ENCODE measurements at regions not wholly inside any gene's neighbourhood (a gene's known extent, or its start where the extent isn't known, plus 50 kb on each side); places are given as distances from the start of the nearest gene placed in this dataset.

DNA sequence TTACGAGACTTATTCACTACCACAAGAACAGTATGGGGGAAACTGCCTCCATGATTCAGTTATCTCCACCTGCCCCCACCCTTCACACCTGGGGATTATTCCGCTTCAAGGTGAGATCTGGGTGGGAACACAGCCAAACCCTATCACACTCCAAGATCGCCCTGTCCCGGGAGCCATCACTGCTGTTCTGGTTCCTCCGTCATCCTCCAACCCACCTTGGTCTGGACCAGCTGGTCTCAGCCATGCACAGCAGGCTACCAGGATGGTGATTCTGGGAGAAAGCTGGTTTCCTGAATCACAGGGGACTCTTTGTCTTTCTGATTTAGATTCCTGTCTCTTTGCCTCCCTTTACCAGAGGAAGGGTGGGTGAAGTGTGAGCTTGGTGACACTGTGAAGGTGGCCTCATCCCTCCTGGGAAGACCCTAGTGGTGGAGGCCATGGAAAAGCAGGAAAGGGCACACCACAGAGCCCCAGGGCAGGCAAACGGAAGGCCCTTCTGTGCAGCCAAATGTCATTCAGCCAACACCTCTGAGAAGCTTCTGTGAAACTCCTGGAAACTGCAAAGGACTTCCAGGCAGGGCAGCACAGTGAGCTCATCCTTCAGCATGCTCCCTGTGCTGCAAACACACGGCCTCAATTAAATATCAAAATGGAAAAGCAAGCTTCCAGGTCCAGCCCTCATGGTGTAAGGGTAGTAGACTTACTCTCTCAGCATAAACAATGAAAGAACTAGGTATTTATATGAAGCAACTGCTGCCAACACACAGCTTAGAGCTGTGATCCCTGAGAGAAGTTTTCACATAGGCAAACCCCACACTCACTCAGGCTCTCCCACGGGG lies 169.8 kb downstream of the ANKRD60 start:
- DNase-seq: no peak

DNA sequence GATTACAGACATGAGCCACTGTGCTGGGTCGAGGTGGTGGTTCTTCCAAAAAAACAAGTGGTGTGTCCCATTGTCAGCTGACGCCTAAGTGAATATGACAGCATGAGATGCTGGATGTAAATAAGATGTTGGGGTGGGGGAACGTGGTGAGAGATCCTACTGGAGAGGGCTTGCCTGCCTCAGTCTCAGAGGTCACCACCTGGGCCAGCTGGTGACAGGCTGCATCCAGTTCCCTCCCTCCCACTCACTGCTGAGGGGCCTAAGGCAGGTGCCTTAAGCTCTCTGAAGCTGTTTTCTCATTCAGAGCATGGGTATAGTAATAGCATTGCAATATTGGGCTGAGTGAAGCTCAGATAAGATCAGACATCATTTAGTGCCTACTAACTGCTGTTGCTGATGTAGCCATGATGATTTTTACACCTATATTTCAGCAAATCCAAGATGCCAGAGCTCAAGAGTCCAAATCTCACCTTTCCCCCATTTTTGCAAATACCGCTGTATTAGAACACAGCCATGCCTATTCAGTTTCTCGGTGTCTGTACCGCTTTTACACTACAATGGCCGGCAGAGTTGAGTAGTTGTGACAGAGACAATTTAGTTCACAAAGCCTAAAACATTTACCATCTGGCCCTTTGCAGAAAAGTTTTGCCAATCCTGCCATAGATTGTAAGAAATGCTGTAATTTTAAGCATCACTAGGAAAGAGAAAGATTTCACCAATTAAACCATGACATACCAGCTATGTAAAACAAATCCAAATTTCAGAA lies 171.3 kb downstream of the ANKRD60 start:
- no peak for DNase-seq

GRCh38 chr20:58056021-58056591 lies 172.3 kb downstream of the ANKRD60 start:
- no peak for DNase-seq

GRCh38 chr20:58054780-58055373 lies 173.6 kb downstream of the ANKRD60 start:
- no peak for DNase-seq

- DNase-seq: no peak
These were observed 174.2 kb downstream of the ANKRD60 start for GRCh38 chr20:58054082-58054779.

DNA sequence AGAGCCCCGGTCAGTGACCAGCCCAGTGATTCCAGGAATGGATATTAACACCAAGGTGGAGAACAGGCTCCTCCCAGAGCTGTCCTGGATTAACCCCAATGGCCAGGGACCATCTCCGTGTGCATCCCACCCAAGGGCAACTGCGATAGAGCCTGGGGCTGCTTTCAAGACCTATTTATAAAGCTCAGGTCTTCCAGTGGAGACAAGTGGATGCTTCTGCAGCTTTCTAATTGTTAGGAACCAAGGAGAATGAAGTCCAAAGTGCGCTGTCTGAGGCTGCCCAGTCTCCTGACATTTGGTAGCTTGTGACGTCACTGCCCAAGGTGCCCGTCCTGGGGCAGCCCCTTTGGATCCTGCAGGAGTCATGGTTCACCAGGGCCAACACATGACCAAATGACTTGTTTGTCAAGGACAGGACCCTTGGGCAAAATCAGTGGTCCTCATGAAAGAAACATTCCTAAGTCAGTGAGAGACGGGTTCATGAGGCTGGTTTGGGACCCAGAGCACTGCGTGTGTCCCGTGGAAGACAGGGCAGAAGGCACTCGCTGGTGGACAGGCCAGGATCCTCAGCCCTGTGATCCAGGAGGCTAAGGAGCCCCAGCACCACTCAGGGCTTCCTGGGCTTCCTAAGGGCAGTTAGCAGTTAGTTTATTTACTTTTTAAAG lies 174.9 kb downstream of the ANKRD60 start:
- no peak for DNase-seq

GRCh38 chr20:58051367-58051766 lies 177.1 kb downstream of the ANKRD60 start:
- DNase-seq: no peak

GRCh38 chr20:58048096-58048702 lies 180.3 kb downstream of the ANKRD60 start:
- no peak for DNase-seq

GRCh38 chr20:58046311-58046710 lies 182.1 kb downstream of the ANKRD60 start:
- no peak for DNase-seq

DNA sequence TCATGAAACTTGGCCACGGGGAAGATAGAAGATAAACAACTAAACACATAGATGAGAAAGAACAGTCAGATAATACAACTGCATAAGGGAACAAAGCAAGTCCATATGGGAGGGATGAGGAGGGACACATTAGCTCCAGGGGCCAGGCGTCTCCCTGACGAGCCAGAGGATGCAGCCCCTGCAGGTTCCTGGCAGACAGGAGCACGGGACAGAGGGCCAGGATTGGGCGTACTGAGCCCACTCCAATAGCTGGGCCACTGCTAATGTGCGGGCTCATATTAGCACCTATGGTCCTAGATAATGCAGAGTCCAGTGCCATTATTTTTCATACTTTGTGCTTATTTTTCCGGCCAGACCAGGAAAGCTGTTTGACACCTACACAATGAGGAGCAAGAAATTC lies 182.9 kb downstream of the ANKRD60 start:
- DNase-seq: no peak

GRCh38 chr20:58044931-58045555 lies 183.4 kb downstream of the ANKRD60 start:
- DNase-seq: no peak

DNA sequence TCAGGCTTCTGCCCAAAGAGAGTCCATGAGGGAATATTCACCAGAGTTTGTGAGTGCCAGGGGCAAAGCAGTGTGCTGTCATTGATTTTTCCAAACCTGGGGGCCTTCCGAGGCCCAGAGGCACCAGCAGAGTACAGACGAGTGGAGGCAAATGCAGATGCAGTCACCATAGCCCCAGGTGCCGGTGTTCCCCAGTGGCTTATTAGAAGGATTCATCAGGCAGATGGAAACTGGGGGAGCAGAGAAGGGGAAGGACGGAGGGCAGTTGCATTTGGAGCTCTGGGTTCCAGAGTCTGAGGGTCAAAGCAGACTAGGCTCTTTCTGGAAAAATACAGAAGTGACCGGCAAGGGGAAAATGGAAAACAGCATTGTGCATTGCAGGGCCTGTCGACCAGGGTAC lies 184.2 kb downstream of the ANKRD60 start:
- no peak for DNase-seq

DNA sequence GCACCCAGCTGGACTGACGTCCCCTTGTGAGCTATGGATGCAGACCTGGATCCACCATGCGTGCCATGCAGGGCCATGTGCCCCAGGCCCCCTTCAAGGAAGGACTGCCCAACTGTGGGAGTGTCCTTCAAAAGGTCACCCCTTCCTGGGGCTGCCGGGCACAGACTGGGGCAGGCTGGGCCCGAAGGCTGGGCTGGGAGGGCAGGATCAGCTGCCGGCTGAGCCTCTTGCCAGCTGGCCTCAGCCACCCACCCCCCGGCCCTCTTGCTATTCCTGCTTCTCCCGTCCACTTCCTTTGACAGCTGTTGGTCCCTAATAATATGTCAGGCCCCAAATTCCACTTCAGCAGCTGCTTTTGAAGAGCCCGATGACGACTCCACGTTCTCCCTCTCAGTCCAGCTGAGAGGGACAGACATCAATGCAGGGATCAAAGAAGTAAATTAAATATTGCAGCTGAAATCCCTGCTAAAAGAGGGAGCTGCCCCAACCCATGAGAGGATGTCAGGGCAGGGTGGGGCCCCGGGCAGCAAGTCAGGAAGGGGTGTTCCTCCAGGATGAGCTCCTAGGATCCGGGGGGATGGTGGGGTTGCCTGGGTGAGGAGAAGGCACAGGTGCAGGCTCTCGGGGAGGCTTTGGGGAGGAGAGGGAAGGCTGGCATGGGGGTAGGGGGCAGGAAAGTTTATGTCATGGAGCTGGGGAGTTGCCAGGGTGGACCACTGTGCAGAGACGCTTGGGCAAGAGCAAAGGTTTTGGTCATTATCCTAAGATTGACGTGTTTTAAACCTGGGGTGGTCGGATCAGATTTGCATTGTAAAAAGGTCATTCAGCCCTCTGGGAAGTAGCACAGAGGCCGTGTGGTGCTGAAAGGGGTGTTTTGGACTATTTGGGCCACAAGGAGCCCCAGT lies 185.0 kb downstream of the ANKRD60 start:
- DNase-seq: no peak

GRCh38 chr20:58042591-58042990 lies 185.9 kb downstream of the ANKRD60 start:
- no peak for DNase-seq

DNA sequence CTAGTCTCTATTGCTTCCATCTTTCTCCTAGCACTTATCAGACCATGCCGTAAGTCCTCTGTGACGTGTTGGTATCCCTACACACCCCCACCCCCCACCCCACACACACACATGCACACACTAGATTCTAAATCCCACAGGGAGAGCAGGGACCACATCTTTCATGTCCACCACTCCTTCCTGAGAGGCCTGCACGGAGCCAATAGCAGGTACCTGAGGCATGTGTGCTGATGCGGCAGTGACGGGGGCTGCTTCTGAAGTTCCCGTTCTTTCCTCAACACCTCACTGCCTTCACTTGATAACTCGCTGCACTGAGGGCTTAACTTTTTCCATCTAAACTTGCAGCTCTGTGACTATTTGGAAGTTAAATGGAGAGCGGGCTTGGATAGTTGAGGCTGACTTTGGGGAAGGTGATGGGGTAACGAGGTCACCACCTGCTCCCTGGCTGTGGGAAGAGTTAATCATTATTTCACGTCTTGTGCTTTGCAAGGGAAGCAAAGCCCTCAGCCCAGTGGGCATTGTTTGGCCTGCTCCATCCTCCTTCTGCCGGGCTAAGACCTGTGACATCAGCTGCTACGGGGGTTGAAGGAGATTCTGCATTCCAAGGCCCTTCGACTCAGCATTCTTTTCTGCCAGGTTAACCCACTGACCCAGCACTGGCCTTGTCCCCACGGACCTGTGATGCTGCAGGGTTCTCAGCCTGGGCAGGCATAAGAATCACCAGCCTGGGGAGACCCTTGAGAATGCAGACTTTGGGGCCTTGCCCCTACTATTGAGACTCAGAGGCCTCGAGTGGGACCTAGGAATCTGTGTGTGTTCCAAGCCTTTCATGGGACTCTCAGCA lies 187.8 kb downstream of the ANKRD60 start:
- no peak for DNase-seq

DNA sequence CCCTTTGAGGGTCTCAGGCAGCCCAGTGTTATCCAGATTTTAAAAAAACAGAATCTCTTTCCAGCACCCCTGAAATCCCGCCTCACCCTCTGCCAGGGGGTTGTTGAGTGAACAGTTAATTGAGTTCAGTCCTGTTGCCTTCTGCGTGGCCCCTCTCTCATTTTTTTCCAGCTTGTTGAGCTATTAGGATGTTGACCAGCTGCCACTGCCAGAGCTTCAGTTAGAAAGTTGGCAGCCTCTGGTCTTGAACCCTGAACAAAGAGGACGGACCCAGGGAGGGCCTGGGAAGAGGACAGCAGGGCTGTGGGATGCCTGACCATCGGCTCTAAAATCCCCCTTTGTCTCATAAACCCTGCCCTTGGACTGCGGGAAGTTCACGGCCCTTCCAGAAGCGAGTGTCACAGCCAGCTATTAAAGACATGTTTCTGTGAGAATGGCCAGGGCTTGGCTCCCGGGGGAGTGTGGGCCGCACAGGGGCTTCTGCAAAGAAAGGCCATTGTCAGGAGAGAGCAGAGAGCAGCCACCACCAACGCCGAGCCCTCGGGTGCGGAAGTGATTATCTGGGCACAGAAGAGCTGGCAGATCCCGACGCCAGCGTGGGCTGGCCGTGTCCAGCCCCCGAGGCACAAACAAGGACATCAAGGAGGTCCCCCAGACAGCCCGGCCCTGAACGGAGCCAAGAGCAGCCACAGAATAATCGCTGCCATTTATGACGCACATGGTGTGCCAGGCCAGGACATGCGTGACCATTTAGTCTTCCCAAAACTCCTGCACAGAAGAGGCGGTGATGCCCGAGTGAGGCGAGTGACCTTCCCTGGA lies 189.0 kb downstream of the ANKRD60 start:
- no peak for DNase-seq

DNA sequence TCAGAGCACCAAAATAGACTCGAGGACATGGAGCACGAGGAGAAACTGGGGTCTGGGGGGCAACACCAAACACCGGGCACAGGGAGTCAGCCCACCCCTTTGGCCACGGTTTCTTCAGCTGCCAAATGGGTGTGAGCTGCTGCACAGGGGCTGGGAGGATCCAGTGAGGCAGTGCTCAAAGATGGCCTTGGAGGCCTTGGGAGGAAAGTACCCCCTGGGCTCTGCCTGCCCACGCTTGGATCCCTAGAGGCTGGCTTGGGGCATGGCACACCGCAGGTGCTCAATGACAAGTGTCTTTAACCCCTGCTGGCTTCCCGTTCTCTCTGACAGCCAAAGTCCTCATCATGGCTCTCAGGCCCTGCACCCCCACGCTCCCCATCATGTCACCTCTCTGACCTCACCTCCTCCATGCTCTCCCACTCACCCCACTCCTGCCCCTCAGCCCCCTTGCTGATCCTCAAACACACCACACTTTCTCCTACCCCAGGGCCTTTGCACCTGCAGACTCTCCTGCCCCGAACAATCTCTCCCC lies 190.3 kb downstream of the ANKRD60 start:
- no peak for DNase-seq

DNA sequence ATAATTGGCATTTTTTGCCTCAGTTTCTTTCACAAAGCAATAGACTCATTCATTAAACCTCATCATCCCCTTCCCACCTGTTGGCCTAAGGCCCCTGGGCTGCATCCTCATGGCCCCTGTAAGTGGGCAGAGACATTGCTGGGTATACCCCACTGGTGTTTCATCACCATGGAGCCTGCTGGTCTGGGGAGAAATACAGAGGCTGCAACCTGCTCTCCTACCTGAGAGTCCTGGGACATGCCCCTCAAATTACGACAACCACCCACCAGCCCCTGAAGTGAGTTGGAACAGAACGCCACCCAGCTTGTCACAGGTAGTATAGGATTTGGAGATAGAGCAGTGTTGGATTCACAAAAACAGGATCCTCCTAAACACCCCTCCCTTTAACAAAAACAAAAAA lies 190.8 kb downstream of the ANKRD60 start:
- DNase-seq: no peak
